Naive thymus-derived CD4-positive, alpha-beta T cell (primary cell): ENCODE measurements at regions not wholly inside any gene's neighbourhood (a gene's known extent, or its start where the extent isn't known, plus 50 kb on each side); places are given as distances from the start of the nearest gene placed in this dataset.

Experiments used
- ATAC-seq: fragments of 150-1000 bp; cut with Tn5 transposase; 2 replicates; pipeline ENCODE4 v1.10.0; 2021; ENCODE audit warnings: mild to moderate bottlenecking, moderate library complexity
- CTCF ChIA-PET: fragments of 350-600 bp; sonication (Branson Sonifier 250); formaldehyde crosslinking; loops from one replicate; lab custom pipeline; 2021; ENCODE audit warnings: antibody characterized with exemption; lab: Charles Lee
- POLR2A ChIA-PET: fragments of 350-600 bp; sonication (Branson Sonifier 250); formaldehyde crosslinking; loops from one replicate; lab custom pipeline; 2021; ENCODE audit warnings: antibody characterized with exemption, inconsistent platforms; lab: Charles Lee
- DNase-seq, 9 donors: peaks; one replicate each; pipeline versions ENCODE4 v3.0.0 to v3.0.0-alpha.2; 2020 to 2022; ENCODE audit warnings: mixed read lengths in 1 of 9
- H3K27ac ChIP-seq: one replicate; pipeline ENCODE4 v1.7.0; 2013; ENCODE audit warnings: mild to moderate bottlenecking, low read depth, low read length, moderate library complexity
- H3K27me3 ChIP-seq, 2 donors: one replicate each; pipeline ENCODE4 v1.7.0; 2013; ENCODE audit warnings: low read length in 2 of 2, mild to moderate bottlenecking in 2 of 2, moderate library complexity in 2 of 2; ENCODE audit not compliant: control insufficient read depth in 2 of 2, insufficient read depth in 2 of 2
- H3K36me3 ChIP-seq, 3 experiments: 1 replicate in 2 of 3; 2 replicates in 1 of 3; pipeline ENCODE4 v1.7.0; 2013; ENCODE audit warnings: low read length in 3 of 3, mild to moderate bottlenecking in 3 of 3, moderate library complexity in 1 of 3; ENCODE audit not compliant: insufficient read depth in 3 of 3, control insufficient read depth in 2 of 3
- H3K4me1 ChIP-seq, 2 donors: one replicate each; pipeline ENCODE4 v1.7.0; 2013; ENCODE audit warnings: low read length in 2 of 2, mild to moderate bottlenecking in 2 of 2, moderate library complexity in 1 of 2; ENCODE audit not compliant: control insufficient read depth in 2 of 2, insufficient read depth in 2 of 2
- H3K4me3 ChIP-seq: 2 replicates; pipeline ENCODE4 v1.7.0; 2013; ENCODE audit warnings: mild to moderate bottlenecking, low read length
- H3K9me3 ChIP-seq, 3 experiments: 1 replicate in 2 of 3; 2 replicates in 1 of 3; pipeline ENCODE4 v1.7.0; 2013; ENCODE audit warnings: low read length in 3 of 3; ENCODE audit not compliant: control insufficient read depth in 2 of 3
- H3K27ac Mint-ChIP-seq, 9 donors: one replicate each; pipeline ENCODE4 v1.8.0; 2020 to 2022; ENCODE audit warnings: mixed read lengths in 9 of 9, mild to moderate bottlenecking in 8 of 9, moderate library complexity in 5 of 9, inconsistent platforms in 2 of 9
- H3K27me3 Mint-ChIP-seq, 5 donors: one replicate each; pipeline ENCODE4 v1.8.0; 2021 to 2022; ENCODE audit warnings: mixed read lengths in 5 of 5, mild to moderate bottlenecking in 1 of 5
- H3K36me3 Mint-ChIP-seq, 5 donors: one replicate each; pipeline ENCODE4 v1.8.0; 2020 to 2022; ENCODE audit warnings: mixed read lengths in 5 of 5, mild to moderate bottlenecking in 3 of 5, inconsistent platforms in 1 of 5
- H3K4me1 Mint-ChIP-seq, 7 donors: one replicate each; pipeline ENCODE4 v1.8.0; 2020 to 2022; ENCODE audit warnings: mixed read lengths in 7 of 7, mild to moderate bottlenecking in 3 of 7, inconsistent platforms in 1 of 7
- H3K4me3 Mint-ChIP-seq, 10 donors: one replicate each; pipeline ENCODE4 v1.8.0; 2020 to 2022; ENCODE audit warnings: mild to moderate bottlenecking in 10 of 10, mixed read lengths in 10 of 10, moderate library complexity in 6 of 10, inconsistent platforms in 2 of 10
- H3K9me3 Mint-ChIP-seq, 11 donors: one replicate each; pipeline ENCODE4 v1.8.0; 2020 to 2022; ENCODE audit warnings: mixed read lengths in 11 of 11, mild to moderate bottlenecking in 4 of 11, inconsistent platforms in 1 of 11, moderate library complexity in 1 of 11
- intact Hi-C, 2 donors: fragments of 100-400 bp; cut with micrococcal nuclease; formaldehyde crosslinking; loops; one replicate each; pipeline ENCODE4 v1.15.1; 2023

DNA sequence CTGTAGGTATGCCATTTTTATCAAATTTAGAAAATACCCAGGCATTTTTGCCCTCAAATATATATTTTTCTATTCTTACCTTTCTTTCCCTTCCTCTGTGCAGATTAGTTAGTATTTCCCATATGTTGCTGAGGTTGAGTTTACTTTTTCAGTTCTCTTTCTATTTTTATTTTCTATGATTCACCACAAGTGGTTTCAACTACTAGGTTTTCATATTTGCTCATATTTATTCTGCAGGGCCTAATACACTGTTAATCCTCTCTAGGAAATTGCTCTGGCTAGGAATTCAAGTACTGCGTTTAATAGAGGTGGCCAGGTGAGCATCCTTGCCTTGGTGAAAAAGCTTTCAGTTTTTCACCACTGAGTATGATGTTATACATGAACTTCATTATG lies 1535.3 kb upstream of the PCDH10 start:
- H3K4me3 Mint-ChIP-seq: no peak overlapping the region
- Histone ChIP-seq H3K4me3 (no peak overlapping the region), H3K36me3 (no peaks in the 10 kb centered on the region), H3K27ac (no peak overlapping the region), H3K9me3 (no peaks in the 10 kb centered on the region), H3K4me1 (no peaks in the 10 kb centered on the region), H3K27me3 (no peaks in the 10 kb centered on the region)
- ATAC-seq (no peak), DNase-seq (no peak)
- H3K36me3 Mint-ChIP-seq: no peaks in the 10 kb centered on the region
- ChIA-PET POLR2A (no interaction called here), CTCF (no interaction called here)
- intact Hi-C loops: no loop called here
- H3K4me1 Mint-ChIP-seq: no peaks in the 10 kb centered on the region
- peaks cover 0 to 11% (median 0%) of the 10 kb centered on the region in 11 donors for H3K9me3 Mint-ChIP-seq
- no peaks in the 10 kb centered on the region for H3K27me3 Mint-ChIP-seq
- peak overlapping the region in 1 of 9 donors; percentile 4 for H3K27ac Mint-ChIP-seq

DNA sequence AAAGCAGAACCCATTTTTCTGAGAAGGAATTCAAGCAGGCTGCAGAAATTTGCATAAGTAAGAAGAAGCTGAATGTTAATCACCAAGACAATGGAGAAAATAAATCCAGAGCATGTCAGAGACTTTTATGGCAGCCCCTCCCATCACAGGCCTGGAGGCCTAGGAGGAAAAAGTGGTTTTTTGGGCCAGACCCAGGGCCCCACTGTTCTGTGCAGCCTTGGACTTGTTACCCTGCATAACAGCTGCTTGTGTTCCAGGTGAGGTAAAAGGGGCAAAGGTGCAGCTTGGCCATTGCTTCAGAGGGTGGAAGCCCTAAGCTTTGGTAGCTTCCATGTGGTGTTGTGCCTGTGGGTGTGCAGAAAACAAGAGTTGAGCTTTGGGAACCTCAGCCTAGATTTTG lies 1516.2 kb upstream of the PCDH10 start:
- no peaks in the 10 kb centered on the region for H3K36me3 Mint-ChIP-seq
- Histone ChIP-seq H3K27ac (no peak overlapping the region), H3K9me3 (no peaks in the 10 kb centered on the region), H3K4me1 (no peaks in the 10 kb centered on the region), H3K27me3 (no peaks in the 10 kb centered on the region), H3K36me3 (no peaks in the 10 kb centered on the region), H3K4me3 (no peak overlapping the region)
- H3K4me3 Mint-ChIP-seq: no peak overlapping the region
- POLR2A ChIA-PET: no interaction called here
- H3K9me3 Mint-ChIP-seq: peaks cover 2 to 22% (median 6%) of the 10 kb centered on the region in 11 donors
- DNase-seq: no peak
- no peaks in the 10 kb centered on the region for H3K27me3 Mint-ChIP-seq
- ATAC-seq: no peak
- H3K4me1 Mint-ChIP-seq: no peaks in the 10 kb centered on the region
- H3K27ac Mint-ChIP-seq: no peak overlapping the region
- intact Hi-C loops: no loop called here
- CTCF ChIA-PET: no interaction called here

DNA sequence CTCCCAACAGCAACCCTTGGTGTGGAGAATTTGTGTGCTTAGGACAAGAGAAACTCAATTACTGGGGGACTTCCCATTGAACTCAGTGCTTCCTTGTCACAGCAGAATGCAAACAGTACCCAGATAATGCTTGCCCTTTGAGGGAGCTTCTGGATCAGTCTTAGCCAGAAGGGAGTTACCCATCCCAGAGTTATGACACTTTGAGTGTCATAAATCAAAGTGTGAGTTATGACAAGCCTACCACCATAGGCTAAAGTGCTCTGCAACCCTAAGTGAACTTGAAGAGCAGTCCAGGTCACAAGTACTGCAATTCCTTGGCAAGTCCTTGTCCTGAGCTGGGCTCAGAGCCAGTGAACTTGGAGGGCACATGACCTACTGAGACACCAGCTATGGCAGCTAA lies 1513.9 kb upstream of the PCDH10 start:
- CTCF ChIA-PET: no interaction called here
- Histone ChIP-seq H3K27me3 (no peaks in the 10 kb centered on the region), H3K4me1 (no peaks in the 10 kb centered on the region), H3K9me3 (no peaks in the 10 kb centered on the region), H3K4me3 (no peak overlapping the region), H3K27ac (no peak overlapping the region), H3K36me3 (no peaks in the 10 kb centered on the region)
- intact Hi-C loops: no loop called here
- H3K4me1 Mint-ChIP-seq: no peaks in the 10 kb centered on the region
- no peaks in the 10 kb centered on the region for H3K27me3 Mint-ChIP-seq
- no peak overlapping the region for H3K4me3 Mint-ChIP-seq
- no peak overlapping the region for H3K27ac Mint-ChIP-seq
- ATAC-seq: no peak
- POLR2A ChIA-PET: no interaction called here
- DNase-seq: no peak
- no peaks in the 10 kb centered on the region for H3K36me3 Mint-ChIP-seq
- peaks cover 2 to 37% (median 6%) of the 10 kb centered on the region in 11 donors for H3K9me3 Mint-ChIP-seq

DNA sequence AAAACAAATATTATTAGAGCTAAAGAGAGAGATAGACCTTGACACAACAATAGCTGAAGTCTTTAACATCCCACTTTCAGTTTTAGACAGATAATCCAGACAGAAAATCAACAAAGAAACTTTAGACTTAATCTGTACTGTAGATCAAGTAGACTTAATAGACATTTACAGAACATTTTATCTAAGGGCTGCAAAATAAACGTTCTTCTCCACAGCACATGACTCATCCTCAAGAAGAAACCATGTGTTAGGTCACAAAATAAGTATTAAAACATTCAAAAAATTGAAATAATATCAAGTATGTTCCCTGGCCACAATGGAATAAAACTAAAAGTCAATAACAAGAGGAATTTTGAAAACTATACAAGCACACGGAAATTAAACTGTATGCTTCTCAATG lies 1510.3 kb upstream of the PCDH10 start:
- Mint-ChIP-seq H3K27me3 (no peaks in the 10 kb centered on the region), H3K4me1 (no peaks in the 10 kb centered on the region), H3K36me3 (no peaks in the 10 kb centered on the region), H3K9me3 (peaks cover 3 to 37% (median 7%) of the 10 kb centered on the region in 11 donors), H3K27ac (no peak overlapping the region), H3K4me3 (no peak overlapping the region)
- Histone ChIP-seq H3K4me1 (no peaks in the 10 kb centered on the region), H3K27me3 (no peaks in the 10 kb centered on the region), H3K27ac (no peak overlapping the region), H3K4me3 (no peak overlapping the region), H3K9me3 (no peaks in the 10 kb centered on the region), H3K36me3 (no peaks in the 10 kb centered on the region)
- ChIA-PET CTCF (no interaction called here), POLR2A (no interaction called here)
- ATAC-seq: no peak
- DNase-seq: no peak
- intact Hi-C loops: no loop called here

DNA sequence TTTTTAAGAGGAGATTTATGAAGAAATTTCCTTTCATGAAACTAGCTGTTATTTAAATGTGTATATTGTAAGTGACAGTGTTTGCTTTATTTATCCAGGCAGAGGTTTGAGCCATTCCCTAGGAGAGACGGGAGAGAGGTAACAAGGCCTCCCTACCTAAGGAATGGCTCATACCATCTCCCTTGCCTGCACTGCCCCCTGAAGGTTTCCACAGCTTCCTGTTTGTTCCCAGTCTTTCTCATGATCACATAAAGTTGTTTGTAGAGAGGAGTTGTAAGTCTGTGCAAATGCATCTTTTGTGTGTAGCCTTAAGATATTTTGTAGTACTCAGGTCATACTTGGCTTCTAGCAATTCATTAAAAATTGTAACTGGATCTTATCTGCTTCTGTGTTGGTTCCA lies 1504.5 kb upstream of the PCDH10 start:
- DNase-seq: no peak
- peaks cover 0 to 16% (median 4%) of the 10 kb centered on the region in 11 donors for H3K9me3 Mint-ChIP-seq
- Histone ChIP-seq H3K27ac (no peak overlapping the region), H3K36me3 (no peaks in the 10 kb centered on the region), H3K4me1 (no peaks in the 10 kb centered on the region), H3K27me3 (no peaks in the 10 kb centered on the region), H3K4me3 (no peak overlapping the region), H3K9me3 (no peaks in the 10 kb centered on the region)
- intact Hi-C loops: no loop called here
- H3K36me3 Mint-ChIP-seq: no peaks in the 10 kb centered on the region
- POLR2A ChIA-PET: no interaction called here
- H3K27ac Mint-ChIP-seq: no peak overlapping the region
- ATAC-seq: no peak
- no peak overlapping the region for H3K4me3 Mint-ChIP-seq
- no peaks in the 10 kb centered on the region for H3K27me3 Mint-ChIP-seq
- CTCF ChIA-PET: no interaction called here
- no peaks in the 10 kb centered on the region for H3K4me1 Mint-ChIP-seq

DNA sequence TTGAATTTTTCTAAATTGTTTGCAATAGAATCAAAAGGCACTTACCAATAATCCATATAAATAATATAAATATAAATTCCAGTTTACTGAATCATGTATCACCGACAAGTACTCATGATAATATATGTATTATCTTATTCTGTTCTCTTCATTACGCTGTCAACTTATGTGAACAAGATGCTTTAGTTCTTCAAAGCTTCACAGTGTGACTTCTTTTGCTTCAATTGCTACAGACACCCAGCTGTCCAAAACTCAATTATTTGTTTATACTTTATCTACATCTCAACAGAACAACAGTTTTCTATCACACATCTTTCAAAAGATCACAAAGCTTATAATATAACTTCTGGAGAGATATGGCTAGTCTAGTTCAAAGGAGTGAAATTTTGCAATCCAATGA lies 1499.9 kb upstream of the PCDH10 start:
- Mint-ChIP-seq H3K4me1 (no peaks in the 10 kb centered on the region), H3K27me3 (no peaks in the 10 kb centered on the region), H3K27ac (no peak overlapping the region), H3K36me3 (no peaks in the 10 kb centered on the region), H3K4me3 (no peak overlapping the region), H3K9me3 (no peaks in the 10 kb centered on the region)
- DNase-seq: no peak
- no peak for ATAC-seq
- intact Hi-C loops: no loop called here
- H3K4me1 ChIP-seq: no peaks in the 10 kb centered on the region
- ChIA-PET POLR2A (no interaction called here), CTCF (no interaction called here)
- H3K9me3 ChIP-seq: no peaks in the 10 kb centered on the region
- no peak overlapping the region for H3K4me3 ChIP-seq
- no peaks in the 10 kb centered on the region for H3K36me3 ChIP-seq
- H3K27ac ChIP-seq: no peak overlapping the region
- H3K27me3 ChIP-seq: no peaks in the 10 kb centered on the region

DNA sequence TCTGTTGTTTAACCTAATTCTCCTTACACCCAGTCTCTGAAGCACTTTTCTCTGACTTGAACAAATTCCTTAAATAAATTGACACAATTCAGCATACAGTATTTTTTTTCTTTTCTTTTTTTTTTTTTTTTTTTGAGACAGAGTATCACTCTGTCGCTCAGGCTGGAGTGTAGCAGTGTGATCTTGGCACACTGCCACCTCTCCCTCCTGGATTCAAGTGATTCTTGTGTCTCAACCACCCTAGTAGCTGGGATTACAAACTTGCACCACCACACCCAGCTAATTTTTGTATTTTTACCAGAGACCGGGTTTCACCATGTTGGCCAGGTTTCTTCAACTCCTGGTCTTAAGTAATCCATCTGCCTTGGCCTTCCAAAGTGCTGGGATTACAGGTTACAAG lies 1498.1 kb upstream of the PCDH10 start:
- CTCF ChIA-PET: no interaction called here
- no peaks in the 10 kb centered on the region for H3K9me3 ChIP-seq
- no peaks in the 10 kb centered on the region for H3K4me1 Mint-ChIP-seq

More for the DNA sequence above, 1498.1 kb upstream of the PCDH10 start:
- H3K36me3 Mint-ChIP-seq: no peaks in the 10 kb centered on the region
- H3K9me3 Mint-ChIP-seq: no peaks in the 10 kb centered on the region
- H3K27ac Mint-ChIP-seq: no peak overlapping the region
- Histone ChIP-seq H3K4me3 (no peak overlapping the region), H3K27me3 (no peaks in the 10 kb centered on the region), H3K36me3 (no peaks in the 10 kb centered on the region), H3K4me1 (no peaks in the 10 kb centered on the region), H3K27ac (no peak overlapping the region)
- POLR2A ChIA-PET: no interaction called here
- H3K27me3 Mint-ChIP-seq: no peaks in the 10 kb centered on the region
- ATAC-seq: no peak
- intact Hi-C loops: no loop called here
- no peak overlapping the region for H3K4me3 Mint-ChIP-seq
- DNase-seq: no peak
